SHP77 (cell line): ENCODE measurements at regions not wholly inside any gene's neighbourhood (a gene's known extent, or its start where the extent isn't known, plus 50 kb on each side); places are given as distances from the start of the nearest gene placed in this dataset.

Source experiments
- DNase-seq, 2 experiments: peaks; one replicate each; lab custom pipeline; 2025; lab: John Stamatoyannopoulos, UW

- DNase-seq = no peak
These were observed 198.4 kb downstream of the CMPK2 start for GRCh38 chr2:6667326-6667725.

DNA sequence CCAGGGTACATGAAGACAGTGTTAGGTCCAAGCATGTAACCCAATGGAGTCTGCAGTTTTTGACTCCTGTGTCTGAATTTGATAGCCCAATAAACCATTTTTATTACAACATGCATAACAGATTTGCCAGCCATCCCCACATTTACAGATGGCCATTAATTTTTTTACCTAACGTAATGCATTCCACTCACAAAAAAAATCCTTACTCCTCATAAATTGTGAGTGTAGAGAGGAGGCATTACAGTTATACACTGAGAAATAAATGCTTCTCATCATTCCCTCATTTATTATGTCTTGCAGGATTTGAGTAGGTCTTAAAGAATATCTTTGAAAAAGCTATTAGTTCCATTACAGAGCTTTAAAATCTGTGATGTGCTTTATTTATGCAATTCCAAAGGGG is 193.8 kb downstream of the CMPK2 start:
- DNase-seq = no peak

DNA sequence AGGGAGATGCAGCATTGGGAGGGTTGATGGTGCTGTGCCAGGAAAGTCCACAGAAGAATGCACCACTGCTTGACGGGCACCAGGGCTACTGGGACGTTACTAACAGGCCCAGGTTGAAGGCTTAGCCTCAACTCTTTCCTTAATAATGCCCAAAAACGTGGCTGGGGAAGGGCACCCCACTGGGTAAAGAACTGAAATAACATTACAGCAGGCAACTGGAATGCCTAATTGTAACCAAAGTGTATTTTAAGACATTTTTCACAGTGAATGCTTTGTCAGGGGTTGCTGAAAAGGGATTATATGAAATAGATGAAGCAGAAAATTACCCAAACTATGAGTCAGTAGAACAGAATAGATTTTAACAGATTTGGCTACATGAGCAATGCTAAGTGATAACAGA is 191.3 kb downstream of the CMPK2 start:
- DNase-seq = no peak

DNA sequence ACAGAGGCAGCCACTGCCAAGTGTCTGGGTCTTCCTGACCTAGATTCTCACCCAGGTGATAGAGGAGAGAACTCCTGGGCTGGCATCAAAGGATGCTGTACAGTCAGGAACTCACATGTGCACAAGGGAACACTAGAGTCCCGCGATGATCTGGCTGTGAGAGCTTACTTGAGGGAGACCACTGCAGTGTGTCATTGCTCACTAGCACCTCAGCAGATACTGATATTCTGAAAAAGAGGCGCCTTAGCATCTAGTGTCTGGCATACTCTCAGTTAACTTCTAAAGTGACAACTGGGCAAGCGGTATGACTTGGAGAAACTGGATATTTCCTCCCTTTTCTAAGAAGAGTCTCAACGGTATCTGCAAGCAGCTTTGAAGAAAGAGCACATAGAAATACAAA is 189.9 kb downstream of the CMPK2 start:
- DNase-seq = no peak

- DNase-seq = no peak
These were observed 189.5 kb downstream of the CMPK2 start for GRCh38 chr2:6676241-6676640.

DNA sequence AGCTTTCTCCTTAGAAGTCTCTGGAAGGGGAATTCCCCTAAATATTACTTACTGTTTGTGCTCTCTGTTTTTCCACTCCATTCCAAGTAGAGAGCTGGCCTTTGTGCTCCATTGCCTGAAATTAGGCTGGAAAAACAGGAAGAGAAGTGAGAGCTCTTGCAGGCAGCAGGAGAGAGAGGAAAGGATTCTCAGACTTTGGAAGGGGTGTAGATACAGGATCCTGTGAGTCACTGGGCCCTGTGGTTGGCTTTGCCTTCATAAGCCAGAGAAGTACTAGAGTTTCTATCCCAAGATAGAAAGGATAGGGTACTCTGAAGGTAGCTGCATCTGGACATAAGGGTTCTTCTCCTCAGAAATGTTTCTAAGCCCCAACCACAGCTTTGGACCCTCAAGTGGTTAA is 188.9 kb downstream of the CMPK2 start:
- DNase-seq = no peak

- DNase-seq = no peak
These were observed 186.2 kb downstream of the CMPK2 start for GRCh38 chr2:6679471-6679870.

DNA sequence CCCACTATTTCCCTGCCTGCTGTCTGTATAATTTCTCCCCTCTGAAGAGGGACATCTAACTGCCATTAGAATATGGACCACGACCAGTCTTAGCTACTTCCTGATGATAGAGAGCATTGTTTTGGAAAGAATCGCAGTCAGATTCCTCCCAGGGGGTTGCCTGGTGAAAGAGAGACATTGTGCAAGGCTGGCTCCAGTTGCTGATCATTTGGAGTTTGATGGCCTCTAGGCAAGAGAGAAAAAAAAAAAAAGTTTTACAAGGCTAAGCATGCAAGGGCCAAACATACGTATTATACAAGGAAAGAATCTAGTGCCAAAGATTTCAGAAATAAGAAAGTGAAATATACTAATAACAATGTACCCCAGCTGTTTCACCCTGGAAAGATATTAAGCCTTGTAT is 182.2 kb downstream of the CMPK2 start:
- DNase-seq = no peak

DNA sequence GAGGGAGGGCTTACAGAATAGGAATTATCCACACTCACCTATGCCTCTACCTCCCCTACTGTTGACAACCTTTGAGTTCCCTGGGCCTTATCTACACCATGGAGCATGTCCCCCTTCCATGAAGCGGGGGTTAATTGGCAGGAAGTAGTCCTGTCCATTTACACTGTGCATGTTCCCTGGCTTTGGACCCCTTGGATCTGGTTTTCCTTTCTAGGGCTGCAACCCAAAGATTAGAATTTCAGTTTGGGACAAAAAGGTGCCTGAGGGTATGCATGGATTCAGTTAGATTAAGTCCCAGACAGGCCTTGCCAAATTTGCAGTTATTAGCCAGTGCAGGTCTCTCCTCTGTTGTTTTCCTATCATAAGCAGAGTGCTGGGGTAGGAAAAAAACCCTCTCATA is 180.3 kb downstream of the CMPK2 start:
- no peak for DNase-seq

DNA sequence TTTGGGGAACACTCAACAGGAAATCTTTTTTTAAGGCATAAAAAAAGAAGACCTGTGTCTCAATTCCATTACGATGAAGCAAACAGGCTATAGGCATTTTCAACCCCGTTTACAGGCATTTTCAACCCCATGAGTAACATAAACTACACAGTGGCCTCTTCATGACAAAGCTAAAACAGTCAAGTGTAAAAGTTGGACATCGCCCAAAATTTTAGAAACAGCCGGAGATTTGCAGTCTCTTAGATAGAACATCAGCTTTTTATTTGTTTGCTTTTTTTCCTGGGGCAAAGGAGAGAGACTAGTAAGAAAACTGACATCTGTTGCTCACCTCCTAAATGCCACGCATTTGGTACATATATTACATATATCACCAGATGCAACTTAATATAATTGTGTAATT is 173.7 kb downstream of the CMPK2 start:
- no peak for DNase-seq

DNA sequence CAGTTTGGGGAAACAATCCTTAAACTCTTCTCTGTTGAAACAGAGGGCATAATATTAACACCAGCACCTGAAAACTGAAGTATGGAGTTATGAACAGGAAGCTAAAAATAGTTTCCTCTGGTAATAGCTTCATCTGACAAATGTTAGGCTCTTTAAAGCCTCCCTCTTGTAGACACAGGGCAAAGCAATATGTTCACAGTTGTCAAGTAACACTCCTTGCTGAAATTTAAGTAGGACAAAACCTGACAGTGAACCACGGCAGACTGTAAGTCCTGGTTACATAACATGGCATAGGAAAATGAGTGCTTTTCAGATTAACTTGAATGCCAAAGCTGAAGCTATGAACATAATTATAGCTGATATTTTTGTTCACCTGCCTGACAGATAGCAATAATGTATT is 172.9 kb downstream of the CMPK2 start:
- no peak for DNase-seq

DNA sequence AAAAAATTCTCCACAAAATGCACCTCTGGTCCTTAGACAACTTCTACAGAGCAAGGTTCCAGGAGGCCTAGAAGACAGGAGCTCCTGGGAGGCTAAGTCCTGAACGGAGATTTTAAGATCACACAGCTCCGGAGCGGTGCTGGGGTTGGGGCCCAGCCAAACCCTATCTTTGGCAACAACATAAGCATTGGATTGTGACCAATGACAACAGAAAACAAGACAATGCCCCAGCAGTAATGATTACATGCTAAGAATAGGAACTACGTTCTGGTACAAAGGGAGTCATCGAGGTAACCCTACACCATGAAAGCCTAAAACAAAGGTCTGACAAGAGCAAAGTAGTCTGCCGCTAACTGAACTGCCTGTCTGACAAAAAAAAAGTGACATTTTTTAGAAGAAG is 171.2 kb downstream of the CMPK2 start:
- DNase-seq = no peak

DNA sequence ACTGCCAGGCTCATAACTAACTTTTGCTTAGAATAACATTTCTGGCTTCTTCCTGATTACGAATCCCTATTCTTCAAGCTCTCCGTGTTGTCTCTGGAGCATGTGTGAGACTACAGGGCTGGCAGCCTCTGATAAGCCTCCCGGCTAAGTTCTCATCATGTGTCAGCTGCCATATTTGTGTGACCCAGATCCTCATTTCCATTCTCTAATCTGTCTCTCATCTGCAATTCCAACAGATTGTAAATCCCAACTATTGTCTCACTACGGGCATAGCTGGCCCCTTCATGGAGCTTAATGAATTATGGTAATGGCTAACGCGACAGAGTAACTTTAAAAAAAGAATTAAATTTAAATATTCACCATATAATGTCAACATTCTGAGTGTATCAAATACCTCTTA is 165.4 kb downstream of the CMPK2 start:
- no peak for DNase-seq

DNA sequence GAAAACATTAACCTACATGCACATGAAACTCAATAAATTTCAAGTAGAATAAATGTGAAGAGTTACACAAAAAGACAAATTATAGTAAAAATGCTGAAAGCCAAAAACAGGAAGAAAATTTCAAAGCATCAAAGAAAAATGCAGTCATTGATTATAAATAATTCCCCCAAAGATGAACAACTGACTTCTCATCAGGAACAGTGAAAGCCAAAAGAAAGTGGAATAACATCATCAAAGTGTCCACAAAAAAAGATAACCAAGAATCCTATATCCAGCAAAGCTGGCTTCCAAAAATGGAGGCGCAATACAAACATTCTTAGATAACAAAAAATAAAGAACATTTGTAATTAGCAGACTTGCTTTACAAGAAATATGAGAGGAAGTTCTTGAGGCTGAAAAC is 161.6 kb downstream of the CMPK2 start:
- DNase-seq = no peak

DNA sequence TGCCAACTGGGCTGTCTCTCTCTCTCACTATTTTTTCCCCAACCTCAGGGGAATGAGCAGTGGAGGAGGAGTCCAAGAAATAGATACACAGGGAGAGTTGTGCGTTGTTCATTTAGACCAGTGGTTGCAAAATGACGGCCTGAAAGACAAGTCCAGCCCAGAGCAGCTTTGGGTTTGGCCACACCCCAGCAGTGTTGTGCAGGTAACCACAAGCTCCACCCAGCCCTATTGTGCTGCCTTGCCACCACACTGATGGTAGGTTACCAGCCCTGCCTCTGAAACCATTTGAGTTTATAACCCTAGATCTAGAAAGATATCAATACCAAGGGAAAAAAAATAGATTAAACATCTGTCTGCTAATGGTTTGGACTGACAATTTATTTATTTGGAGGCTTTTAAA is 144.3 kb downstream of the CMPK2 start:
- DNase-seq = no peak

DNA sequence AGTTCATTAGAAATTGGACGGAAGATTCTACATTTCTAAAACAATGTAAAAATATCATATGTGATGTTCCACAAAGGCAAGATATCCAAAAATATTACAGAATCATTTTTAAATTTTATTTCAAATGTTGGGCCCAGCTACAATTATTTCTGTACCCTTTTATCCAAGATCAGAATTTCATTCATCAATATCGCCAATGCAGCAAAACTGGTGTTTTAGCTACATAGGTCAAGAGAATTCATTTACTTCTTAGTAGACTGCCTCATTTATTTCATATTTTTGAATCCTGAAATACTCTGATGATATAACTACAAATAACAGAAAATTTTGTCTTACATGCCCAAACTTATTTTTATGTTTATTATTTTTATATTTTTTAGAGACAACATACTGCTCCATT is 143.1 kb downstream of the CMPK2 start:
- no peak for DNase-seq

- DNase-seq = peak in 1 of 2 experiments; percentile 38
These were observed 141.7 kb downstream of the CMPK2 start for GRCh38 chr2:6723865-6724604.

DNA sequence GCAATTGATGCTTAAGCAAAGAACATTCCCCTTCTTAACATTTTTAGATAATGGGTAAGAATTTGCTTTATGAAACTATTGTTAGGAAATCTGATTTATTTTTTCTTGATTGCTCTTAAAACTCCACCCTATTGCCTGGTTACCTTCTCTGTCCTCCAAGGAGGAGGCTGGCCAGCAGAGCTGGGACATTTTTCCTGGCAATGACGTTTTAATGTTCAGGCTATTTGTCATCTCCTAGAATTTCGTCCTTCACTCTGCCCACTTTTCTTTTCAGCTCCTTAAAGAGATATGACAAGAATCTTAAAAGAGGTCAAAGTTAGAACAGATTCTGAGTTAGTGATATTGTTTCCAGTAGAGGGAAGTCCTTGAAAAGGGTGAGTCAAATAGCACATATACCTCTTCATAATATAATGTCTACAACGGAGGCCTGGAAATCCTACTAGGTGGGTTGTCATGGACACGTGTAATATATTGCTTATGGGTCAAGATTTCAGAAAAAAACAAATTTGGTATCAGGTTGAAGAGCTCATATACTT is 141.0 kb downstream of the CMPK2 start:
- no peak for DNase-seq

- no peak for DNase-seq
These were observed 137.6 kb downstream of the CMPK2 start for GRCh38 chr2:6728156-6728555.

DNA sequence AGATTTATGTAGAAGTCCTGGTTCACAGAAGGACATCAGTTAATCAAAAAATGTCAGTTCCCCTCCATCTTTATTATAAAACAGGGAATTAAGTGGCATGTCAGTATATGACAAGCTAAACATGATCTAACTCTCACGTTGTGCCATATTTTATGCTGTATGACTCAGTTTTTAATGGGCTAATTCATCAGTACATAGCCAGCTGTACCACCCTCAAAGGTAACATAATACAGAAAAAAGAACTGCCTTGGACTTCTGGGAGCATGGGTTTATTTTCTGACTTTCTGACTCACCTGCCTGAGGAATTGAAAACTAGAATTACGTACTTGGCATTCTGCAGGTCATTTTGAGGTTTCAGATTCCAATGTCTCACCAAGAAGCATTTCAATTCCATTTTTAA is 135.7 kb downstream of the CMPK2 start:
- no peak for DNase-seq

- no peak for DNase-seq
These were observed 134.8 kb downstream of the CMPK2 start for GRCh38 chr2:6730649-6731532.

GRCh38 chr2:6739547-6739946 is 126.2 kb downstream of the CMPK2 start:
- no peak for DNase-seq

GRCh38 chr2:6741229-6741628 is 124.5 kb downstream of the CMPK2 start:
- DNase-seq = no peak
